ENCODE measurements at regions not wholly inside any gene's neighbourhood (a gene's known extent, or its start where the extent isn't known, plus 50 kb on each side); places are given as distances from the start of the nearest gene placed in this dataset.

- Histone ChIP-seq H3K27me3 (ENCODE audit: control insufficient read depth in 2 of 2, insufficient read depth in 2 of 2, low read length in 2 of 2) (no peaks in the 10 kb centered on the region), H3K9me3 (ENCODE audit: control insufficient read depth in 2 of 2, low read length in 2 of 2) (no peaks in the 10 kb centered on the region), H3K36me3 (ENCODE audit: control insufficient read depth in 2 of 2, insufficient read depth in 2 of 2, low read length in 2 of 2) (no peaks in the 10 kb centered on the region), H3K4me1 (ENCODE audit: control insufficient read depth in 2 of 2, insufficient read depth in 2 of 2, low read length in 2 of 2) (no peaks in the 10 kb centered on the region), H3K4me3 (ENCODE audit: low read length in 2 of 2) (no peak overlapping the region), H3K9ac (ENCODE audit: low read depth in 1 of 2, low read length in 2 of 2) (no peak overlapping the region), H3K27ac (ENCODE audit: low read depth in 2 of 2, low read length in 2 of 2) (no peak overlapping the region)
These were observed 183.8 kb upstream of the IL12A start for GRCh38 chr3:159804726-159805410.

GRCh38 chr3:159805411-159805772 is 183.2 kb upstream of the IL12A start:
- Histone ChIP-seq H3K9ac (ENCODE audit: low read depth in 1 of 2, low read length in 2 of 2) (no peak overlapping the region), H3K9me3 (ENCODE audit: control insufficient read depth in 2 of 2, low read length in 2 of 2) (no peaks in the 10 kb centered on the region), H3K27ac (ENCODE audit: low read depth in 2 of 2, low read length in 2 of 2) (no peak overlapping the region), H3K4me3 (ENCODE audit: low read length in 2 of 2) (no peak overlapping the region), H3K36me3 (ENCODE audit: control insufficient read depth in 2 of 2, insufficient read depth in 2 of 2, low read length in 2 of 2) (no peaks in the 10 kb centered on the region), H3K27me3 (ENCODE audit: control insufficient read depth in 2 of 2, insufficient read depth in 2 of 2, low read length in 2 of 2) (no peaks in the 10 kb centered on the region), H3K4me1 (ENCODE audit: control insufficient read depth in 2 of 2, insufficient read depth in 2 of 2, low read length in 2 of 2) (no peaks in the 10 kb centered on the region)

DNA sequence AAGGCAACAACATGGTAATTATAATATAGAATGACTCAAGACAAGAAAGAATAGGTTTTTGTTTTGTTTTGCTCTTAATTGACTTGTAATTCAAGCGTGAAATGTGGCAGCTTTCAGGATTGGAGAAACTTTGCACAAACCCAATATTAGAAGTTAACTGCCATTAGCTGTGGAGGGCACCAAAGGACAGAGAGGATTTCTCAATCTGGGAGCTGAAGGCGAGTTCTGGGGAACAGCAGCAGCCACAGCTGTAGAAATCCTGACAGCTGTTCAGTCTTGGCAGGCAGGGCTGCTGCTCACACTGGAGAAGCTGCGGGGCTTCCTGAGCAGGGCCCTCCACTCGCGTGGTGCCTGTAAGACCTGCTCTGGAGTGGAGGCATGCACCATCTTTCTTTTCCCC is 182.2 kb upstream of the IL12A start:
- H3K27ac ChIP-seq (ENCODE audit: low read depth in 2 of 2, low read length in 2 of 2) = no peak overlapping the region
- no peaks in the 10 kb centered on the region for H3K27me3 ChIP-seq (ENCODE audit: control insufficient read depth in 2 of 2, insufficient read depth in 2 of 2, low read length in 2 of 2)
- no peak overlapping the region for H3K4me3 ChIP-seq (ENCODE audit: low read length in 2 of 2)
- H3K9ac ChIP-seq (ENCODE audit: low read depth in 1 of 2, low read length in 2 of 2) = no peak overlapping the region
- no peaks in the 10 kb centered on the region for H3K9me3 ChIP-seq (ENCODE audit: control insufficient read depth in 2 of 2, low read length in 2 of 2)
- no peaks in the 10 kb centered on the region for H3K36me3 ChIP-seq (ENCODE audit: control insufficient read depth in 2 of 2, insufficient read depth in 2 of 2, low read length in 2 of 2)
- no peaks in the 10 kb centered on the region for H3K4me1 ChIP-seq (ENCODE audit: control insufficient read depth in 2 of 2, insufficient read depth in 2 of 2, low read length in 2 of 2)

GRCh38 chr3:159807137-159808040 is 181.2 kb upstream of the IL12A start:
- H3K36me3 ChIP-seq (ENCODE audit: control insufficient read depth in 2 of 2, insufficient read depth in 2 of 2, low read length in 2 of 2) = no peaks in the 10 kb centered on the region
- no peaks in the 10 kb centered on the region for H3K4me1 ChIP-seq (ENCODE audit: control insufficient read depth in 2 of 2, insufficient read depth in 2 of 2, low read length in 2 of 2)
- H3K9me3 ChIP-seq (ENCODE audit: control insufficient read depth in 2 of 2, low read length in 2 of 2) = no peaks in the 10 kb centered on the region
- no peak overlapping the region for H3K4me3 ChIP-seq (ENCODE audit: low read length in 2 of 2)
- no peaks in the 10 kb centered on the region for H3K27me3 ChIP-seq (ENCODE audit: control insufficient read depth in 2 of 2, insufficient read depth in 2 of 2, low read length in 2 of 2)
- H3K27ac ChIP-seq (ENCODE audit: low read depth in 2 of 2, low read length in 2 of 2) = no peak overlapping the region
- H3K9ac ChIP-seq (ENCODE audit: low read depth in 1 of 2, low read length in 2 of 2) = no peak overlapping the region

DNA sequence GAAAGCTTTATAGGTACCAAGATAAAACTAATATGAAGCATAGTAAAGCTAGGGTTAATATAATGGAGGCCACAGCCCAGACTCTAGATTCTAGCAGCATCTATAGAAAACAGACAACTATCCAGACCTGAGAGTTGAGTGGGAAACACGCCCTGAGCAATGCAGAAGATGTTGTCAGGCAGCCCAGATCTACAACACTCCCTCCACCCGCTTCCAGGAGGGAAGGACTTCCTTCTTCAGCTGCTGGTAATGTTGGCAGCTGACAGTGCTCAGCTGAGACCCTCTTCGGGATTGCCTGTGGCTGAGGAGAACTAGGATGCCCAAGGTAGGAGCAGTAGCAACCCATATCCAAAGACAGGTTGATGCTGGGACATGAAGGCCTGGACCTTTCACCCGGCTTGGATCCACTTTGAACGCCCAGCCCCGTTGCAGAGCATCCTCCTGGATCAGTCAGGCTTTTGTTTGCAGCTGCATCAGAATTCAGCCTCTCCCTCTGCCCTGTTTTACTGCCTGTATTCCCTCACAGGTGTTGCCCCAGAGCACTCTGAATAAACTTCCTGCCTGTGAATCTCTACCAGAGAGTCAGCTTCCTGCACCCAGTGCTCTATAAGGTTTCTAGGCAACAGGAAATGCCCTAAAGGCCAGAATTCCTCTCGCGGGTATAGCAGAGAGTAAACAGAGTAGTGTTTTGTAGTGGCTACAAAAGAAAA is 174.7 kb upstream of the IL12A start:
- Histone ChIP-seq H3K9ac (ENCODE audit: low read depth in 1 of 2, low read length in 2 of 2) (no peak overlapping the region), H3K4me3 (ENCODE audit: low read length in 2 of 2) (peak overlapping the region in 1 of 2 donors; percentile 26), H3K27me3 (ENCODE audit: control insufficient read depth in 2 of 2, insufficient read depth in 2 of 2, low read length in 2 of 2) (no peaks in the 10 kb centered on the region), H3K36me3 (ENCODE audit: control insufficient read depth in 2 of 2, insufficient read depth in 2 of 2, low read length in 2 of 2) (no peaks in the 10 kb centered on the region), H3K27ac (ENCODE audit: low read depth in 2 of 2, low read length in 2 of 2) (peak overlapping the region; percentile 32 to 62), H3K9me3 (ENCODE audit: control insufficient read depth in 2 of 2, low read length in 2 of 2) (no peaks in the 10 kb centered on the region), H3K4me1 (ENCODE audit: control insufficient read depth in 2 of 2, insufficient read depth in 2 of 2, low read length in 2 of 2) (peaks cover 14 to 17% of the 10 kb centered on the region in 2 donors)

DNA sequence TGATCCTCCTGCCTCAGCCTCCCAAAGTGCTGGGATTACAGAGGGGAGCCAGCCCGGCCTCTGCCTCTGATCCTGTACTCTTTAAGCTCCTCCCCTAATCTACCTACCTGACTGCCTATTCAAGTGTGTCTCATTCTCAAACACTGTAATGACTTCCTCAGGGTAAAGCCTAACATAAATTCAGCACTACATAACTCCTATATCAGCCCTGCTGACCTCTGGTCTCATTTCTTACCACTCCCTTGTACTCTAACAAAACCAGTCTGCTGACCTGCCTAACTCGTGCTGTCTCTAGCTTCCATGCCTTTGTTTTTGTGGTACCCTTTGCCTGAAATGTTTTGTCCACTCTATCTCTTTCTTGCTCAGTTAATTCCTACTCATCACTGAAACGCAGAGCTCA is 172.1 kb upstream of the IL12A start:
- peaks cover 14 to 17% of the 10 kb centered on the region in 2 donors for H3K4me1 ChIP-seq (ENCODE audit: control insufficient read depth in 2 of 2, insufficient read depth in 2 of 2, low read length in 2 of 2)
- H3K27me3 ChIP-seq (ENCODE audit: control insufficient read depth in 2 of 2, insufficient read depth in 2 of 2, low read length in 2 of 2) = no peaks in the 10 kb centered on the region
- no peaks in the 10 kb centered on the region for H3K9me3 ChIP-seq (ENCODE audit: control insufficient read depth in 2 of 2, low read length in 2 of 2)
- no peak overlapping the region for H3K4me3 ChIP-seq (ENCODE audit: low read length in 2 of 2)
- H3K27ac ChIP-seq (ENCODE audit: low read depth in 2 of 2, low read length in 2 of 2) = no peak overlapping the region
- H3K9ac ChIP-seq (ENCODE audit: low read depth in 1 of 2, low read length in 2 of 2) = no peak overlapping the region
- H3K36me3 ChIP-seq (ENCODE audit: control insufficient read depth in 2 of 2, insufficient read depth in 2 of 2, low read length in 2 of 2) = no peaks in the 10 kb centered on the region

- H3K9ac ChIP-seq (ENCODE audit: low read depth in 1 of 2, low read length in 2 of 2) = no peak overlapping the region
- no peaks in the 10 kb centered on the region for H3K36me3 ChIP-seq (ENCODE audit: control insufficient read depth in 2 of 2, insufficient read depth in 2 of 2, low read length in 2 of 2)
- no peak overlapping the region for H3K27ac ChIP-seq (ENCODE audit: low read depth in 2 of 2, low read length in 2 of 2)
- no peak overlapping the region for H3K4me3 ChIP-seq (ENCODE audit: low read length in 2 of 2)
- H3K9me3 ChIP-seq (ENCODE audit: control insufficient read depth in 2 of 2, low read length in 2 of 2) = no peaks in the 10 kb centered on the region
- peaks cover 14 to 17% of the 10 kb centered on the region in 2 donors for H3K4me1 ChIP-seq (ENCODE audit: control insufficient read depth in 2 of 2, insufficient read depth in 2 of 2, low read length in 2 of 2)
- no peaks in the 10 kb centered on the region for H3K27me3 ChIP-seq (ENCODE audit: control insufficient read depth in 2 of 2, insufficient read depth in 2 of 2, low read length in 2 of 2)
These were observed 171.5 kb upstream of the IL12A start for GRCh38 chr3:159817126-159817525.

DNA sequence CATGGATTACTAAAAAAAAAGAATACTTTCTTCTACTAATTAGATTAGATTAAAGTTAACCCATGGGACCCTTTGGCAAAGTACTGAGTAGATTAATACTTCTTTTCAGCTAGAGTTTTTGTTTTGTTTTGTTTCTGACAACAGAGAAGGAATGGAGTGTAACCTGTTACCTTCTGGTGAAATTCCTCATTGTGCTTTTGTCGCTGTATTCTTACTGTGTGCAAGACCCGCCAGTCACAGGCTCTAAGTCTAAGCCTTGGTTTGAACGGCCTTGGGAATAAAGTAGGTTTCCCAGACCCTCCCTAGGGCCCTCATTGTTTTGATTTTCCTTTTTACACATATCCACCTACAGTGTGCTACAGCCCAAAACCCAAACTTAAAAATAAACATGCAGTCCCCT is 171.1 kb upstream of the IL12A start:
- H3K9ac ChIP-seq (ENCODE audit: low read depth in 1 of 2, low read length in 2 of 2) = no peak overlapping the region
- H3K27ac ChIP-seq (ENCODE audit: low read depth in 2 of 2, low read length in 2 of 2) = no peak overlapping the region
- H3K36me3 ChIP-seq (ENCODE audit: control insufficient read depth in 2 of 2, insufficient read depth in 2 of 2, low read length in 2 of 2) = no peaks in the 10 kb centered on the region
- H3K4me3 ChIP-seq (ENCODE audit: low read length in 2 of 2) = no peak overlapping the region
- no peaks in the 10 kb centered on the region for H3K9me3 ChIP-seq (ENCODE audit: control insufficient read depth in 2 of 2, low read length in 2 of 2)
- peaks cover 14 to 17% of the 10 kb centered on the region in 2 donors for H3K4me1 ChIP-seq (ENCODE audit: control insufficient read depth in 2 of 2, insufficient read depth in 2 of 2, low read length in 2 of 2)
- H3K27me3 ChIP-seq (ENCODE audit: control insufficient read depth in 2 of 2, insufficient read depth in 2 of 2, low read length in 2 of 2) = no peaks in the 10 kb centered on the region

DNA sequence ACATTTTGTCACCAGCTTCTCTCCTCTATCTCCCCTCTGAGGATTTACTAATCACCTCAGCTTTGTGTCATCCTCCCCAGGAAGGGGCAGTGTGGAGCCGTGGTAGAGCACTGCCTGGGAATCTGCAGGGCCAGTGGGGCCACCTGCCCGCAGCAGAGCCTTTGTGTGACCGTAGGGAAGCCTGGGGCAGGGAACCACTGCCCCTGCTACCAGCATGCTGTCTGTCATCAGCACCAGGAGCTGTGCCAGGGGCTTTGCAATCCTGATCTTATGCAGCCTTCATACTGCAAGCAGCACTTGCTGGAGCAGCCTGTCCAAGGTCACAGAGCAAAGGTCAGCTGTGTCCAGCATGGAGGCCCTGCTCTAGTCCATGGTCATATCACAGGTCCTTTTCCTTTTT is 170.2 kb upstream of the IL12A start:
- H3K27ac ChIP-seq (ENCODE audit: low read depth in 2 of 2, low read length in 2 of 2) = no peak overlapping the region
- no peak overlapping the region for H3K9ac ChIP-seq (ENCODE audit: low read depth in 1 of 2, low read length in 2 of 2)
- H3K36me3 ChIP-seq (ENCODE audit: control insufficient read depth in 2 of 2, insufficient read depth in 2 of 2, low read length in 2 of 2) = no peaks in the 10 kb centered on the region
- H3K27me3 ChIP-seq (ENCODE audit: control insufficient read depth in 2 of 2, insufficient read depth in 2 of 2, low read length in 2 of 2) = no peaks in the 10 kb centered on the region
- H3K4me1 ChIP-seq (ENCODE audit: control insufficient read depth in 2 of 2, insufficient read depth in 2 of 2, low read length in 2 of 2) = peaks cover 14 to 15% of the 10 kb centered on the region in 2 donors
- no peak overlapping the region for H3K4me3 ChIP-seq (ENCODE audit: low read length in 2 of 2)
- H3K9me3 ChIP-seq (ENCODE audit: control insufficient read depth in 2 of 2, low read length in 2 of 2) = no peaks in the 10 kb centered on the region

DNA sequence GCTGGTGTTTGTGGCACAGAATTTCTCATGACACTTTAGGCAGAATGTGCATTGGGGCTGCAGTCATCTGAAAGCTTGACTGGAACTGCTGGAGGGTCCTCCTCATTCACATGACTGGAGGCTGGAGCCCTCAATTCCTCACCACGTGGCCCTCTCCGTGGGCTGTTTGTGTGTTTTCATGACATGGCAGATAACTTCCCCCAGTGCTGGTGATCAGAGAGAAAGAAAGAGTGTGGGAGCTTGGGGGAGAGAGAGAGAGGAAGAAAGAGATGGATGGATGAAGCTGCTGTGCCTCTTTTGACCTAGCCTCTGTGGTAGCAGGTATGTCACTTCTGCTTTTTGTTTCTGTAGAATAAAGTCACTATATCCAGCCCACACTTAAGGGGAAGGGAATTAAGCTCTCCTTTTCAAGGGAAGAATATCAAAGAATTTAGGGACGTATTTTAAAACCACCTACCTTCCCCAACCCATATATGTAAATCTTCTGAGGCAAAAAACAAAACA is 169.6 kb upstream of the IL12A start:
- Histone ChIP-seq H3K4me3 (ENCODE audit: low read length in 2 of 2) (no peak overlapping the region), H3K9me3 (ENCODE audit: control insufficient read depth in 2 of 2, low read length in 2 of 2) (no peaks in the 10 kb centered on the region), H3K9ac (ENCODE audit: low read depth in 1 of 2, low read length in 2 of 2) (no peak overlapping the region), H3K36me3 (ENCODE audit: control insufficient read depth in 2 of 2, insufficient read depth in 2 of 2, low read length in 2 of 2) (no peaks in the 10 kb centered on the region), H3K27me3 (ENCODE audit: control insufficient read depth in 2 of 2, insufficient read depth in 2 of 2, low read length in 2 of 2) (no peaks in the 10 kb centered on the region), H3K4me1 (ENCODE audit: control insufficient read depth in 2 of 2, insufficient read depth in 2 of 2, low read length in 2 of 2) (peaks cover 9% of the 10 kb centered on the region in 2 donors), H3K27ac (ENCODE audit: low read depth in 2 of 2, low read length in 2 of 2) (no peak overlapping the region)

Data from mucosa of rectum (tissue), 2 donors.